ENCODE measurements at regions not wholly inside any gene's neighbourhood (a gene's known extent, or its start where the extent isn't known, plus 50 kb on each side); places are given as distances from the start of the nearest gene placed in this dataset.

DNA sequence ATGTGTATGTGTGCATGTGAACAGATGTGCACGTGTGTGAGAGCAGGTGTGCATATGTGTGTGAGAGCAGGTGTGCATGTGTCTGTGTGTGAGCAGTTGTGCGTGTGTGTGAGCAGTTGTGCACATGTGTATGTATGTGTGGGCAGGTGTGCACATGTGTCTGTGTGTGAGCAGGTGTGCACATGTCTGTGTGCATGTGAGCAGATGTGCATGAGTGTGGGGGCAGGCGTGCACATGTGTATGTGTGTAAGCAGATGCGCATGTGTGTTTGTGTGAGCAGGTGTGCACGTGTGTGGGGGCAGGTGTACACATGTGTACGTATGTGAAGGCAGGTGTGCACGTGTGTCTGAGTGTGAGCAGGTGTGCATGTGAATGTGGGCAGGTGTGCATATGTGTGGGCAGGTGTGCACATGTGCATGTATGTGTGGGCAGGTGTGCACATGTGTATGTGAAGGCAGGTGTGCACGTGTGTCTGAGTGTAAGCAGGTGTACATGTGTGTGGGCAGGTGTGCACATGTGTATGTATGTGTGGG lies 66.5 kb upstream of the LRPAP1 start:
- TF ChIP-seq TAF1 (IDR thresholded peaks at IDR 0.05; ENCODE audit: low read depth, low read length) (no peak), POLR2AphosphoS5 (IDR thresholded peaks at IDR 0.05; ENCODE audit: low read depth, low read length) (no peak), POU2F2 (IDR thresholded peaks at IDR 0.05; ENCODE audit: low read depth, low read length) (no peak), POLR2A (IDR thresholded peaks at IDR 0.05; ENCODE audit: low read depth, low read length) (no peak), SPI1 (IDR thresholded peaks at IDR 0.05; ENCODE audit: low read depth, low read length) (no peak)

Measured in GM12891 (cell line).